WTC11 (cell line): ENCODE measurements at regions not wholly inside any gene's neighbourhood (a gene's known extent, or its start where the extent isn't known, plus 50 kb on each side); places are given as distances from the start of the nearest gene placed in this dataset.

ENCODE experiments used
- CREB1 ChIP-seq: sonication (generic); formaldehyde crosslinking; IDR thresholded peaks from 2 replicates; pipeline ENCODE4 v1.8.0; 2023; ENCODE audit warnings: mild to moderate bottlenecking, missing genetic modification reagents
- CTCF ChIP-seq: fragments of 200-600 bp; IDR thresholded peaks from 2 replicates; pipeline ENCODE4 v1.8.0; 2022; ENCODE audit warnings: antibody characterized with exemption
- FOXJ3 ChIP-seq: sonication (generic); formaldehyde crosslinking; IDR thresholded peaks from 2 replicates; pipeline ENCODE4 v1.9.0; 2021; ENCODE audit warnings: missing genetic modification reagents, mild to moderate bottlenecking, borderline replicate concordance
- FOXK1 ChIP-seq: sonication (generic); formaldehyde crosslinking; IDR thresholded peaks from 2 replicates; pipeline ENCODE4 v1.8.0; 2022; ENCODE audit warnings: mild to moderate bottlenecking, moderate library complexity, missing genetic modification reagents
- GABPB1 ChIP-seq: sonication (generic); formaldehyde crosslinking; IDR thresholded peaks from 2 replicates; pipeline ENCODE4 v1.8.1; 2023; ENCODE audit warnings: mild to moderate bottlenecking, missing genetic modification reagents
- JUN ChIP-seq: sonication (generic); formaldehyde crosslinking; IDR thresholded peaks from 2 replicates; pipeline ENCODE4 v1.8.0; 2023; ENCODE audit warnings: mild to moderate bottlenecking, missing genetic modification reagents
- NFYB ChIP-seq: sonication (generic); formaldehyde crosslinking; conservative IDR thresholded peaks from 2 replicates; pipeline ENCODE4 v1.8.0; 2022; ENCODE audit warnings: low read depth, missing genetic modification reagents
- TEAD4 ChIP-seq: sonication (generic); formaldehyde crosslinking; IDR thresholded peaks from 2 replicates; pipeline ENCODE4 v1.8.0; 2022; ENCODE audit warnings: mild to moderate bottlenecking, missing genetic modification reagents
- ZNF219 ChIP-seq: sonication (generic); formaldehyde crosslinking; IDR thresholded peaks from 2 replicates; pipeline ENCODE4 v1.8.0; 2023; ENCODE audit warnings: missing genetic modification reagents, mild to moderate bottlenecking, borderline replicate concordance
- ZNF425 ChIP-seq: fragments of 250-450 bp; sonication (Bioruptor Pico); conservative IDR thresholded peaks from 2 replicates; pipeline ENCODE4 v1.9.0; 2021; ENCODE audit warnings: mild to moderate bottlenecking
- TF ChIP-seq, protein P1 (sequence below): sonication (generic); formaldehyde crosslinking; IDR thresholded peaks from 2 replicates; pipeline ENCODE4 v1.8.1; 2023; ENCODE audit warnings: mild to moderate bottlenecking, missing genetic modification reagents
- TF ChIP-seq, protein P2 (sequence below): sonication (generic); formaldehyde crosslinking; conservative IDR thresholded peaks from 2 replicates; pipeline ENCODE4 v1.8.1; 2022; ENCODE audit warnings: mild to moderate bottlenecking, missing genetic modification reagents
- TF ChIP-seq, protein P3 (sequence below): sonication (generic); formaldehyde crosslinking; IDR thresholded peaks from 2 replicates; pipeline ENCODE4 v1.8.0; 2022; ENCODE audit warnings: mild to moderate bottlenecking, missing genetic modification reagents

GRCh38 chr2:136530146-136530545 is 235.2 kb upstream of the THSD7B start:
- TF ChIP-seq CTCF = no peak
- no peak for TF ChIP-seq NFYB
- TF ChIP-seq, protein P1, sequence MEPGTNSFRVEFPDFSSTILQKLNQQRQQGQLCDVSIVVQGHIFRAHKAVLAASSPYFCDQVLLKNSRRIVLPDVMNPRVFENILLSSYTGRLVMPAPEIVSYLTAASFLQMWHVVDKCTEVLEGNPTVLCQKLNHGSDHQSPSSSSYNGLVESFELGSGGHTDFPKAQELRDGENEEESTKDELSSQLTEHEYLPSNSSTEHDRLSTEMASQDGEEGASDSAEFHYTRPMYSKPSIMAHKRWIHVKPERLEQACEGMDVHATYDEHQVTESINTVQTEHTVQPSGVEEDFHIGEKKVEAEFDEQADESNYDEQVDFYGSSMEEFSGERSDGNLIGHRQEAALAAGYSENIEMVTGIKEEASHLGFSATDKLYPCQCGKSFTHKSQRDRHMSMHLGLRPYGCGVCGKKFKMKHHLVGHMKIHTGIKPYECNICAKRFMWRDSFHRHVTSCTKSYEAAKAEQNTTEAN (CRISPR knock-in tag) = no peak
- no peak for TF ChIP-seq CREB1 (CRISPR knock-in tag)
- no peak for TF ChIP-seq GABPB1 (CRISPR knock-in tag)
- TF ChIP-seq TEAD4 (CRISPR knock-in tag) = no peak
- no peak for TF ChIP-seq JUN (CRISPR knock-in tag)
- no peak for TF ChIP-seq ZNF219 (CRISPR knock-in tag)
- TF ChIP-seq FOXK1 (CRISPR knock-in tag) = no peak
- TF ChIP-seq, protein P2, sequence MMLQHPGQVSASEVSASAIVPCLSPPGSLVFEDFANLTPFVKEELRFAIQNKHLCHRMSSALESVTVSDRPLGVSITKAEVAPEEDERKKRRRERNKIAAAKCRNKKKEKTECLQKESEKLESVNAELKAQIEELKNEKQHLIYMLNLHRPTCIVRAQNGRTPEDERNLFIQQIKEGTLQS = no peak
- TF ChIP-seq FOXJ3 (CRISPR knock-in tag) = no peak
- TF ChIP-seq, protein P3, sequence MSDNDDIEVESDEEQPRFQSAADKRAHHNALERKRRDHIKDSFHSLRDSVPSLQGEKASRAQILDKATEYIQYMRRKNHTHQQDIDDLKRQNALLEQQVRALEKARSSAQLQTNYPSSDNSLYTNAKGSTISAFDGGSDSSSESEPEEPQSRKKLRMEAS (CRISPR knock-in tag) = no peak
- no peak for TF ChIP-seq ZNF425
